Ecto neural progenitor cell (in vitro differentiated cells): ENCODE measurements at regions not wholly inside any gene's neighbourhood (a gene's known extent, or its start where the extent isn't known, plus 50 kb on each side); places are given as distances from the start of the nearest gene placed in this dataset.

Experiments
- DNase-seq: peaks from one replicate; pipeline ENCODE4 v3.0.0-alpha.2; 2018; ENCODE audit warnings: low spot score

DNA sequence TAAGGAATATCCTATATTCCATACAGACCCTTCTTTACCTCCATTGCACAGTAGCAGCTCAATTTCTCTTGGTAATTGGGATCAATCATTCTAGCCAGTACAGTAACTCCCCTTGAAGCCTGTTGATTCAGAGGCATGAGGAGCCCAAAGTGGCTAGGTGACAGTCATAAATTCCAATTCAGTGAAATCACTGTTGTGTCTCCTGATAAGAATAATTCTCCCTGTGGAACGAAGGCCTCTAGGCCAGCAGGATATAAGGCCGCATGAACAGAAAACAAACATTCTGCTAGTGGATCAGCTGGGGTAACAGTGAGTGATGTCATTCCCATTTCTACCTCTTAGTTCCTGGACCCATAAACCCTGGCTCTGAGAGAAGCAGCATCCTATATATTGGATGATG, 696.3 kb downstream of the NR2F2 start:
- no peak for DNase-seq

GRCh38 chr15:97027772-97028171, 697.3 kb downstream of the NR2F2 start:
- no peak for DNase-seq

GRCh38 chr15:97030251-97030650, 699.8 kb downstream of the NR2F2 start:
- no peak for DNase-seq

- no peak for DNase-seq
These were observed 705.8 kb downstream of the NR2F2 start for GRCh38 chr15:97036301-97036700.

DNA sequence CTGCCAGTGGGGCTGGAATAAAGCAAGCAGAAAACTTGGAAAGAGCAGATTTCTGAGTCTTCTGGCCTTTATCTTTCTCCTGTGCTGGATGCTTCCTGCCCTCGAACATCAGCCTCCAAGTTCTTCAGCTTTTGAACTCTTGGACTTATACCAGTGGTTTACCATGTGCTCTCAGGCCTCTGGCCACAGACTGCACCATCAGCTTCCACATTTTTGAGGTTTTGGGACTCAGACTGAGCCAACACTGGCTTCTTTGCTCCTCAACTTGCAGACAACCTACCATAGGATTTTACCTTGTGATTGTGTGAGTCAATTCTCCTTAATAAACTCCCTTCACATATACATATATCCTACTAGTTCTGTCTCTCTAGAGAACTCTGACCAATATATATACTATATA, 706.6 kb downstream of the NR2F2 start:
- DNase-seq: no peak

DNA sequence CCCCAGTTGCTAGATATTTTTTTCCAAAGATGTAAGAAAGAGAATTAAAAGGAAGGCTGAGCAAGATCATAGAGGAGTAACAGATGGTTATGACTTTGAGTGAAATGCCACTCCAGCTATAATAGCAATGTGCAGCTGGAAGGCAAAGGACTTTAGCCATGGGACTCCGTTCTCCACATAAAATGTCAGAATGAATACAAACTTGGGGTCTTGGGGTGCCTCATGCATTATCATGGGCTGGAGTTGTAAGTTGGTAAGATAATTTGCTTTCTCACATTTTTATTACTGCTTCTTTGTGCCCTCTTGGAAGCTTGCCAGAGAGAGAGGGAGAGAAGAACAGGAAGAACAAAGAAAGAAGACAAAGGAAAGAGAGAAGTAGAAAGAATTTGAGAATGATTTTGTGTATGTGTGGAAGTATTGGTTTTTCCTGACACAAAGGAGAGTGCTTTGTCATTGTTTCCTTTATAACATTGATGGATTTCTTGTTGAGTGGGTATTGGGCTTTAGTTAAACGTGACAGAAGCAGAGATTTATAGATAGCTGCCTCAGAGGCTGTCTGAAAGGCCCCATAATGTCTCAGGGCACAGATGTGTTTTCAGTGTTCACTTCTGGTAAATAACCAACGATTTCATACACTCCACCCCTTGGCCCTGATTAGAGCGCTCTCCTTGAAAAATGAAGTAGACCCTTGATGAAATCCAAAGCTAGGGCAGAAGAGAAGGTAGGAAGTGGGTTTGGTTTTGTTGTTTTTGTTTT, 715.3 kb downstream of the NR2F2 start:
- no peak for DNase-seq

GRCh38 chr15:97052513-97052912, 722.0 kb downstream of the NR2F2 start:
- DNase-seq: no peak

DNA sequence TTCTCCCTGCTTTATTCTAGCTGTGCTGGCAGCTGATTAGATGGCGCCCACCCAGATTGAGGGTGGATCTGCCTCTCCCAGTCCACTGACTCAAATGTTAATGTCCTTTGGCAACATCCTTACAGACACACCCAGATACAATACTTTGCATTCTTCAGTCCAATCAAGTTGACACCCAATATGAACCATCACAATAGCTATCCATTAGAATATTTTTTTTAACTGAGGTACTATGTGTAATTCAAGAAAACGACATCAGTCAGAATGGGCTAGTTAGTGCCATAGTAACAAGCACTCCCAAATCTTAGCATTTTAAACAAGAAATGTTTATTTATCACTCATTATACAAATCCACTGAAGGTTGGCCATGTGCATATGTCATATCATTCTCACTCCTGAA, 723.1 kb downstream of the NR2F2 start:
- DNase-seq: no peak

- DNase-seq: no peak
These were observed 727.0 kb downstream of the NR2F2 start for GRCh38 chr15:97057503-97057902.

DNA sequence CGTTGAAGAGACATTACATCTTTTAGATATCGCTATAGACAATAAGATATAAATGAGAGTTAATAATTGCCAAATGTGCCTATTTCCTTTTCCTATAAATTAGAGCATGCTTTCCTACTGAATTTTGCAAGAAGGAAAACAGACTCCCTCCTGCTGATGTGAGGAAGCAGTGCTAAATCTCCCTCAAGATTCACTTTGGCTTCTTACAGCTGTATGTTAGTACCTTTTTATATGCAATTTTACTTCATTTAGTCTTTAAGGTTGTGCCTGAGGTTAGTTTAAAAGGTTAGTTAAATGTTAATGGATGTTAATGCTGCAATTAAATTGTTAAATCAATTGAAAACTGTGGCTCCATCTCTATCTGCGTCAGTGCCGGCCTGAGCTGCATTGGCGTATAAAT, 728.8 kb downstream of the NR2F2 start:
- no peak for DNase-seq

DNA sequence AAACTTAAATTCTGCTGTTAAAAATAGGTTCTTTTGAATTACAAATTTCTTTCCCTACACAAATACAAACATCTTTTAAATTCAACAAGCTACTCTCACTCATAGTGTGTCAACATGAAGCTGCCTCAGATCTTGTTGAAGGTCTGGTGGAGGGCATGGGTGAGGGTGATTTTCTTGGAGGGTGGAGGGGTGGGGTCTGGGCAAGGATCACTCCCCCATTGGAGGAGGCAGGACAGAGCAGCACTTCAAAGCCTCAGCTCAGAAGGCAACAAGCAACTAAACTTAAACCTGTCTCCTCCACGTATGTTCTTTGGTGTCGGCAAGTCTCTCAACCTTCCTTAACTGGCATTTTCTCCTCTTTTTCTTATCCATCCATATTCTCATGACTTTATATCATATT, 730.9 kb downstream of the NR2F2 start:
- DNase-seq: no peak

- DNase-seq: no peak
These were observed 741.2 kb downstream of the NR2F2 start for GRCh38 chr15:97071668-97072067.

- DNase-seq: no peak
These were observed 742.0 kb downstream of the NR2F2 start for GRCh38 chr15:97072545-97072944.

DNA sequence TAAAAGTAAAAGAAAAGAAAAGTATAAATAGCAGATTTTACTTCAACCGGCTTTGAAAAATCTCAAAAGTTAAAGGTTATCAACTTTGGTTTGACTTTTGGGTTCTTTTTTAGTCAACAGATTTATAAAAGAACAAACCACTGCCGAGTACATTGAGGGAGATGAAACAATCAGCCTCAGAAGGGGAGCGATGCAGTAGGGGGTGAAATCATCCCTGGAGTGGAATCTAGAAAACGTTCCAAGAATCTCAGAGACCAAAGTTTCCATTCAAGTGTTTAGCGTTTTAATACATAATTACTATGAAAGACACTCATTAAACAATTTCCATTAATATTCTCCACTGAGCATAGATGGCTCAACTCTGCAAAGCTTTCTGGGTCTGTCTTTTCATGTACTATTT, 745.5 kb downstream of the NR2F2 start:
- DNase-seq: no peak

- no peak for DNase-seq
These were observed 747.5 kb downstream of the NR2F2 start for GRCh38 chr15:97077975-97078374.

GRCh38 chr15:97078591-97078990, 748.1 kb downstream of the NR2F2 start:
- DNase-seq: no peak

GRCh38 chr15:97081666-97082226, 751.2 kb downstream of the NR2F2 start:
- no peak for DNase-seq

GRCh38 chr15:97082830-97083229, 752.3 kb downstream of the NR2F2 start:
- DNase-seq: peak; percentile 49

GRCh38 chr15:97084650-97085049, 754.1 kb downstream of the NR2F2 start:
- no peak for DNase-seq

DNA sequence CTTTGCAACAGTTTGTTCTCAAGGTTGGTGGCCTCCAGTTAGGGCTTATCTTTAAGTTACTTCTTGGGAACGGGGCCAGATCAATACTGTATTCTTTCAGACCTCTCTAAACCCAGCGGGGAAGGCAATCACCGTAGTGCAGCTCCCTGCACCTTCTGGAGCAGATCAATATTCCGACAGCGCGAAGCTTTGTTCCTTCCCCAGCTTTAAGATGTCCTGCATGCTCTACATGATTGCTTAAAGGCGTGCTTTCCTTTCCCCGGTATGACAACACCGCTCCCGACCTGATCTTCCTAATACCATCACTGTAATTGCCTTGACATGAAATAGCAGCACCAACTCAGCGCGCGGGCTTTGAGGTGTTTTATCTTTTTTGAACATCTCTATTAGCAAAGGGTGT, 755.2 kb downstream of the NR2F2 start:
- no peak for DNase-seq

DNA sequence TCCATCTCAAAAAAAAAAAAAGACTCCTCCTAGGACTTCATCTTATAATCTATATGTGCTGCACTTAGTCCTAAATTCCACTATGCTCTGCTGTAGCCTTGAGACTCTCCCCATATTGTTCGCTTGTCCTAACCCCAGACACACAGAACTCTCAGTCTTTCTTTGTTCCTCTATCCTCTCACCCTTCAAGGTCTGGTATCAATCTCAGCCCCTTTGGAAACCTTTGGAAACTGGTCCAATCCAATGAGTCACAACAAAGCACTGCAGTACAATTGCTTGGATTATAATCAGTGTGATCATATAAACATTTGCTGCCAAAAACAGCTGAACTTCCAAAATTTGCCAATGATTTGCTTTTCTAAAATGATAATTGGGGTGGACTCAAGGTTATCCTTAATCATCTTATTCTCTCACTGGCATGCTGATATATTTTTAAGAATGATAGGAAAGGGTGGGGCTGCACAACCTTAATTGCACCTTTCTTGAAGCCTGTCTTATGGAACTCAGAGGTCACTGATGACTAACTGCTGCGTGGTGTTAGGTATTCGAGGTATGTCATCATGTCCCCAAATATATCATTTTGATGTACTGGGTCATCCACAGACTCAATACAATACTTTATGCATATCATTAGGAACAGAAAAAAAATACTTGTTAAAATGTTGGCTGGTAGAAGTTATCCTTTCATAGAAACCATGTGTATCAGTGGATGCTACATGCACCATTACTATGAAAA, 756.7 kb downstream of the NR2F2 start:
- no peak for DNase-seq

GRCh38 chr15:97091093-97091492, 760.6 kb downstream of the NR2F2 start:
- DNase-seq: no peak

DNA sequence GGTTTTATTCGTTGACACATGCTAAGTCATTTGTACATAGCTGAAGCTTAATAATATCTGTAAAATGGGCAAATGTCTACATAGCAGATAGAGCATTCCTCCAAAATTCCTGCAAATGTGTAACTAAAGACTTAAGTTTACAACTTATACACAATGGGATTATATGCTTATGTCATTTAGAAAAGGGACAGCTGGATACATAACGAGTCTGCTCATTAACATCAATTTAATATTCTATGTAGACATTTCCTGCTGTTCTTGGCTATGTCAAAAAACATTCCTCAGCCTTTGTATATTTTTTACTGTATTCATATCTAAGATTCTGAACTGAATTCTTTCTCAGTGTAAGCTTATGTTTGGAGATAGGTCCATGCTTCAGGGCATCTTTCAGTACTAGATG, 762.2 kb downstream of the NR2F2 start:
- DNase-seq: no peak
